Fibroblast of lung (primary cell): ENCODE measurements at regions not wholly inside any gene's neighbourhood (a gene's known extent, or its start where the extent isn't known, plus 50 kb on each side); places are given as distances from the start of the nearest gene placed in this dataset.

Experiments
- DNase-seq, 2 donors: peaks; one replicate each; pipeline versions ENCODE4 v3.0.0 to v3.0.0-alpha.2; 2010; ENCODE audit warnings: low read depth in 2 of 2
- H2AFZ ChIP-seq: 2 replicates; pipeline ENCODE4 v1.5.1; 2012; ENCODE audit warnings: low read length, control low read depth, inconsistent platforms
- H3K27ac ChIP-seq: 2 replicates; pipeline ENCODE4 v1.5.1; 2011; ENCODE audit warnings: low read length, control low read depth; ENCODE audit not compliant: insufficient read depth
- H3K27me3 ChIP-seq: 2 replicates; pipeline ENCODE4 v1.5.1; 2011; ENCODE audit warnings: mild to moderate bottlenecking, low read length; ENCODE audit not compliant: control insufficient read depth, insufficient read depth
- H3K36me3 ChIP-seq: 2 replicates; pipeline ENCODE4 v1.5.1; 2011; ENCODE audit warnings: low read length; ENCODE audit not compliant: control insufficient read depth, insufficient read depth
- H3K4me1 ChIP-seq: 2 replicates; pipeline ENCODE4 v1.5.1; 2011; ENCODE audit warnings: low read length; ENCODE audit not compliant: control insufficient read depth, insufficient read depth; ENCODE audit errors: extremely low read depth
- H3K4me2 ChIP-seq: 2 replicates; pipeline ENCODE4 v1.5.1; 2011; ENCODE audit warnings: low read length, control low read depth; ENCODE audit not compliant: insufficient read depth; ENCODE audit errors: extremely low read depth
- H3K4me3 ChIP-seq, 4 experiments: fragments of 200-600 bp in 1 of 4; sonication (generic) in 1 of 4; replicated peaks in 1 of 4; 2 replicates each; pipeline ENCODE4 v1.5.1; 2011 to 2016; ENCODE audit warnings: low read length in 4 of 4, low read depth in 3 of 4, mild to moderate bottlenecking in 3 of 4, control low read depth in 2 of 4, inconsistent platforms in 1 of 4, mixed read lengths in 1 of 4; ENCODE audit not compliant: insufficient read depth in 1 of 4; ENCODE audit errors: control extremely low read depth in 1 of 4
- H3K79me2 ChIP-seq: 2 replicates; pipeline ENCODE4 v1.5.1; 2012; ENCODE audit warnings: mild to moderate bottlenecking, low read length, inconsistent platforms; ENCODE audit not compliant: control insufficient read depth, insufficient read depth
- H3K9ac ChIP-seq: 2 replicates; pipeline ENCODE4 v1.5.1; 2011; ENCODE audit warnings: mild to moderate bottlenecking, low read length, control low read depth; ENCODE audit not compliant: insufficient read depth
- H3K9me3 ChIP-seq: 2 replicates; pipeline ENCODE4 v1.5.1; 2012; ENCODE audit warnings: low read depth, low read length; ENCODE audit not compliant: control insufficient read depth, insufficient read depth
- H4K20me1 ChIP-seq: 2 replicates; pipeline ENCODE4 v1.5.1; 2011; ENCODE audit warnings: low read length; ENCODE audit not compliant: control insufficient read depth, insufficient read depth; ENCODE audit errors: extremely low read depth
- CTCF ChIP-seq, 2 donors: IDR thresholded peaks in 1 of 2; conservative IDR thresholded peaks in 1 of 2; 1 replicate in 1 of 2; 2 replicates in 1 of 2; pipeline ENCODE4 v1.5.1; 2011 to 2012; ENCODE audit warnings: low read length in 2 of 2, control low read depth in 1 of 2, inconsistent platforms in 1 of 2, low read depth in 1 of 2, mild to moderate bottlenecking in 1 of 2
- EZH2 ChIP-seq: IDR thresholded peaks from 2 replicates; pipeline ENCODE4 v1.5.1; 2012; ENCODE audit warnings: low read length, control low read depth, mild to moderate bottlenecking; ENCODE audit errors: missing control alignments

DNA sequence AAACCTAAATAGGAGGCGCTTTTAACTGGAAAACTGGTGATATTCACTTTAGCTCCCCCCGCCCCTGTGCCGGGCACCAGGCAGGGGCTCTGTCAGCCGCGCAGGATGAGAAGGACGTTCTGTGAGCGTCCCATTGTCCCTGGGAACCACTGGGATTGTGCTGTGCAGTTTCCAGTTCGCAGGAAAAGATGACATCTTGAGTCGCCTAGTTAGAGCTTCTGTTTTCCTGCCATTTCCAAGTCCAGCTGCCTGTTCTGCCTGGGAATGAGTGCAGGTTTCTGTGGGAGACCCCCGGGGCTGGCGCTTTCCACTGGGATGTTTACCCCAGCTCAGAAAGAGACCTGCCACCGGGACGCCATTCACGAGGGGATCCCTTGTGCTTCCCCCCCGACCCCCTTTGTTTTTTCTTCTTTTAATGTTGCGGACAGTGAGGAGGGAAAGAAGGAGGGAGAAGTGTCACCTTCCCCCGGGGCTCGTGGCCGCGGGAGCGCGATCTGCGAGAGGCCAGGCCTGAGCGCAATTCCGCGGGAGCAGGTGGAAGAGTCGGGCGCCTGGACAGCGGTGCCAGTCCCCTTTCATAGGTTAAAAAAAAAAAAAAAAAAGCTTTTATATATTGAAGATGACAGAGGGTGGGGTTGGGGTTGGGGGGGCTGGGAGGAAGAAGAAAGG, 121.5 kb downstream of the RMI1 start:
- DNase-seq: no peak
- H3K79me2 ChIP-seq: no peaks in the 10 kb centered on the region
- H4K20me1 ChIP-seq: no peaks in the 10 kb centered on the region
- H3K27me3 ChIP-seq: no peaks in the 10 kb centered on the region
- H3K4me3 ChIP-seq: no peak overlapping the region
- H3K9me3 ChIP-seq: no peaks in the 10 kb centered on the region
- no peaks in the 10 kb centered on the region for H3K36me3 ChIP-seq
- peak overlapping the region; percentile 8 for H3K4me2 ChIP-seq
- H2AFZ ChIP-seq: no peak overlapping the region
- TF ChIP-seq EZH2: no peak
- no peak for TF ChIP-seq CTCF (conservative IDR thresholded peaks at IDR 0.05 in 1 of 2, IDR thresholded peaks at IDR 0.05 in 1 of 2; ENCODE audit: low read depth in 1 of 2, low read length in 2 of 2)
- H3K4me1 ChIP-seq: no peaks in the 10 kb centered on the region
- H3K27ac ChIP-seq: no peak overlapping the region
- no peak overlapping the region for H3K9ac ChIP-seq

DNA sequence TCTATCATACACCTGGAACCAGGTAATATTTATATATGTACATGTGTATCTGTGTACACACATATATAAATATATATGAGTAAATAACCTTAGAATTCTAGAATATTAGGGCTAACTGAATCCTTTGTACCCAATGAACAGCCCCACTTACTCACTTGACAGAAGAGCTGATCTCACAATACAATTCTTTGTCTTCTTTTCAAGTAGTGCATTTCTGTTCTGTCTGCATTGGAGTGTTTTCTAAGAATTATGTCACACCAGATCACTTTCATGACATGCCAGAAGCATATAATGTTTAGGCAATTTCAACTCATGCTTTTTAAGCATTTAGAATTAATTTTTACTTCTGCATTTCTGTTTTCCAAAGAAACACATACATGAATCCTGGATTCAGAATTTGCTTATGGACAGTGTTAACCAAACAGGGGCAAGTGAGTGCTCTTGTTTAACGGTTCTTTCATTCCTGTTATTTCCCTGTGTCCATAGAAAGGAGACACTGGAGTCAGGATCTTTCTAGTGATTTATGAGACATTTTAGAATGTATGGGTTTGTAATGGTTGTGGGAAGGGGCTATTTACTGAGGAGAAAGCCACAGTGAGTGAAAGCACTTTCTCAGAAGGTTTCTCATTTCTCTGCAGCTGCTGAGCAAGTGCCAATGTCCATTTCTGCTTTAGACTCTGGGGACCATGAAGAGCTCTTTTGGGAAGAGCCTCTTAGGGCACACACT, 123.2 kb downstream of the RMI1 start:
- Histone ChIP-seq H3K4me2 (no peak overlapping the region), H3K4me1 (no peaks in the 10 kb centered on the region), H3K4me3 (no peak overlapping the region), H4K20me1 (no peaks in the 10 kb centered on the region), H3K9me3 (no peaks in the 10 kb centered on the region), H3K27ac (no peak overlapping the region), H3K36me3 (no peaks in the 10 kb centered on the region), H3K79me2 (no peaks in the 10 kb centered on the region), H3K27me3 (no peaks in the 10 kb centered on the region), H2AFZ (no peak overlapping the region), H3K9ac (no peak overlapping the region)
- no peak for DNase-seq
- TF ChIP-seq EZH2: no peak

DNA sequence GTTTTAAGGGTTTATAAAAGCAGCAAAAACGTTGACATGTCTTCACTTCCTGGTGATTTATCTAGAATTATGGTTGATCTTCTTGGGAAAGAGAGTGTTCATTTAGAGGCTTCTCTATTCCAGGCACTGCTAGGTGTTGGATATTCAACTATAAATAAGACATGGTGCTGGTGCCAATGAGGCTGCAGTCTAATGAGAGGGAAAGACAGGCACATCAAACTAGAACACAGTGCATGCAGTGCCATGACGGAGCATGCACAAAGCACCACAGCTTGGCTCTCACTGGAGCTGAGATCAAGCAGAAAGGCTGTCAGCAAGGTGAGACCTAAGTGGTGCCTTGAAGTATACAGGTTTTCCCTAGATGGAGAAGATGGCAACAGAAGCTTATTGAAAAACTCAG, 126.5 kb downstream of the RMI1 start:
- TF ChIP-seq CTCF (conservative IDR thresholded peaks at IDR 0.05 in 1 of 2, IDR thresholded peaks at IDR 0.05 in 1 of 2; ENCODE audit: low read depth in 1 of 2, low read length in 2 of 2) (no peak), EZH2 (no peak)
- no peak overlapping the region for H3K9ac ChIP-seq
- no peak for DNase-seq
- H4K20me1 ChIP-seq: no peaks in the 10 kb centered on the region
- no peaks in the 10 kb centered on the region for H3K4me1 ChIP-seq
- no peaks in the 10 kb centered on the region for H3K27me3 ChIP-seq
- H3K27ac ChIP-seq: no peak overlapping the region
- no peak overlapping the region for H3K4me3 ChIP-seq
- no peak overlapping the region for H3K4me2 ChIP-seq
- no peaks in the 10 kb centered on the region for H3K9me3 ChIP-seq
- no peak overlapping the region for H2AFZ ChIP-seq
- no peaks in the 10 kb centered on the region for H3K79me2 ChIP-seq
- H3K36me3 ChIP-seq: no peaks in the 10 kb centered on the region
